ENCODE measurements at regions not wholly inside any gene's neighbourhood (a gene's known extent, or its start where the extent isn't known, plus 50 kb on each side); places are given as distances from the start of the nearest gene placed in this dataset.

GRCh38 chr3:72634128-72634527, 214.1 kb downstream of the SHQ1 start:
- Histone ChIP-seq H3K4me2 (no peak overlapping the region), H4K20me1 (replicated peaks; ENCODE audit: insufficient read depth) (no peaks in the 10 kb centered on the region), H3K9me2 (ENCODE audit: insufficient read depth) (no peaks in the 10 kb centered on the region), H3K36me3 (ENCODE audit: insufficient read depth) (no peaks in the 10 kb centered on the region), H3K4me3 (no peak overlapping the region), H3K27ac (ENCODE audit: low read depth) (no peak overlapping the region), H2AFZ (no peak overlapping the region), H3F3A (replicated peaks; ENCODE audit: low read depth) (no peaks in the 10 kb centered on the region), H3K4me1 (ENCODE audit: insufficient read depth) (no peaks in the 10 kb centered on the region), H3K27me3 (ENCODE audit: insufficient read depth) (no peaks in the 10 kb centered on the region), H3K79me2 (replicated peaks; ENCODE audit: insufficient read depth) (no peaks in the 10 kb centered on the region)
- H3K27ac Mint-ChIP-seq = no peak overlapping the region
- H3K27me3 Mint-ChIP-seq (ENCODE audit: insufficient read depth, low read depth, poor library complexity) = no peaks in the 10 kb centered on the region
- DNase-seq (ENCODE audit: low spot score) = no peak
- no peak overlapping the region for H3K4me3 Mint-ChIP-seq
- H3K36me3 Mint-ChIP-seq (ENCODE audit: low read depth) = no peaks in the 10 kb centered on the region
- no peaks in the 10 kb centered on the region; the same call in 2 of the 3 replicates for H3K9me3 Mint-ChIP-seq
- TF ChIP-seq EZH2phosphoT487 (IDR thresholded peaks at IDR 0.05; ENCODE audit: unreplicated experiment) = no peak
- TF ChIP-seq, protein P1, sequence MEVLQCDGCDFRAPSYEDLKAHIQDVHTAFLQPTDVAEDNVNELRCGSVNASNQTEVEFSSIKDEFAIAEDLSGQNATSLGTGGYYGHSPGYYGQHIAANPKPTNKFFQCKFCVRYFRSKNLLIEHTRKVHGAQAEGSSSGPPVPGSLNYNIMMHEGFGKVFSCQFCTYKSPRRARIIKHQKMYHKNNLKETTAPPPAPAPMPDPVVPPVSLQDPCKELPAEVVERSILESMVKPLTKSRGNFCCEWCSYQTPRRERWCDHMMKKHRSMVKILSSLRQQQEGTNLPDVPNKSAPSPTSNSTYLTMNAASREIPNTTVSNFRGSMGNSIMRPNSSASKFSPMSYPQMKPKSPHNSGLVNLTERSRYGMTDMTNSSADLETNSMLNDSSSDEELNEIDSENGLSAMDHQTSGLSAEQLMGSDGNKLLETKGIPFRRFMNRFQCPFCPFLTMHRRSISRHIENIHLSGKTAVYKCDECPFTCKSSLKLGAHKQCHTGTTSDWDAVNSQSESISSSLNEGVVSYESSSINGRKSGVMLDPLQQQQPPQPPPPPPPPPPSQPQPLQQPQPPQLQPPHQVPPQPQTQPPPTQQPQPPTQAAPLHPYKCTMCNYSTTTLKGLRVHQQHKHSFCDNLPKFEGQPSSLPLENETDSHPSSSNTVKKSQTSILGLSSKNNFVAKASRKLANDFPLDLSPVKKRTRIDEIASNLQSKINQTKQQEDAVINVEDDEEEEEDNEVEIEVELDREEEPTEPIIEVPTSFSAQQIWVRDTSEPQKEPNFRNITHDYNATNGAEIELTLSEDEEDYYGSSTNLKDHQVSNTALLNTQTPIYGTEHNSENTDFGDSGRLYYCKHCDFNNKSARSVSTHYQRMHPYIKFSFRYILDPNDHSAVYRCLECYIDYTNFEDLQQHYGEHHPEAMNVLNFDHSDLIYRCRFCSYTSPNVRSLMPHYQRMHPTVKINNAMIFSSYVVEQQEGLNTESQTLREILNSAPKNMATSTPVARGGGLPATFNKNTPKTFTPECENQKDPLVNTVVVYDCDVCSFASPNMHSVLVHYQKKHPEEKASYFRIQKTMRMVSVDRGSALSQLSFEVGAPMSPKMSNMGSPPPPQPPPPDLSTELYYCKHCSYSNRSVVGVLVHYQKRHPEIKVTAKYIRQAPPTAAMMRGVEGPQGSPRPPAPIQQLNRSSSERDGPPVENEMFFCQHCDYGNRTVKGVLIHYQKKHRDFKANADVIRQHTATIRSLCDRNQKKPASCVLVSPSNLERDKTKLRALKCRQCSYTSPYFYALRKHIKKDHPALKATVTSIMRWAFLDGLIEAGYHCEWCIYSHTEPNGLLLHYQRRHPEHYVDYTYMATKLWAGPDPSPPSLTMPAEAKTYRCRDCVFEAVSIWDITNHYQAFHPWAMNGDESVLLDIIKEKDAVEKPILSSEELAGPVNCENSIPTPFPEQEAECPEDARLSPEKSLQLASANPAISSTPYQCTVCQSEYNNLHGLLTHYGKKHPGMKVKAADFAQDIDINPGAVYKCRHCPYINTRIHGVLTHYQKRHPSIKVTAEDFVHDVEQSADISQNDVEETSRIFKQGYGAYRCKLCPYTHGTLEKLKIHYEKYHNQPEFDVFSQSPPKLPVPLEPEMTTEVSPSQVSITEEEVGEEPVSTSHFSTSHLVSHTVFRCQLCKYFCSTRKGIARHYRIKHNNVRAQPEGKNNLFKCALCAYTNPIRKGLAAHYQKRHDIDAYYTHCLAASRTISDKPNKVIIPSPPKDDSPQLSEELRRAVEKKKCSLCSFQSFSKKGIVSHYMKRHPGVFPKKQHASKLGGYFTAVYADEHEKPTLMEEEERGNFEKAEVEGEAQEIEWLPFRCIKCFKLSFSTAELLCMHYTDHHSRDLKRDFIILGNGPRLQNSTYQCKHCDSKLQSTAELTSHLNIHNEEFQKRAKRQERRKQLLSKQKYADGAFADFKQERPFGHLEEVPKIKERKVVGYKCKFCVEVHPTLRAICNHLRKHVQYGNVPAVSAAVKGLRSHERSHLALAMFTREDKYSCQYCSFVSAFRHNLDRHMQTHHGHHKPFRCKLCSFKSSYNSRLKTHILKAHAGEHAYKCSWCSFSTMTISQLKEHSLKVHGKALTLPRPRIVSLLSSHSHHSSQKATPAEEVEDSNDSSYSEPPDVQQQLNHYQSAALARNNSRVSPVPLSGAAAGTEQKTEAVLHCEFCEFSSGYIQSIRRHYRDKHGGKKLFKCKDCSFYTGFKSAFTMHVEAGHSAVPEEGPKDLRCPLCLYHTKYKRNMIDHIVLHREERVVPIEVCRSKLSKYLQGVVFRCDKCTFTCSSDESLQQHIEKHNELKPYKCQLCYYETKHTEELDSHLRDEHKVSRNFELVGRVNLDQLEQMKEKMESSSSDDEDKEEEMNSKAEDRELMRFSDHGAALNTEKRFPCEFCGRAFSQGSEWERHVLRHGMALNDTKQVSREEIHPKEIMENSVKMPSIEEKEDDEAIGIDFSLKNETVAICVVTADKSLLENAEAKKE (CRISPR knock-in tag; IDR thresholded peaks at IDR 0.05) = no peak
- TF ChIP-seq STAT1 (IDR thresholded peaks at IDR 0.05; ENCODE audit: unreplicated experiment) = no peak
- TF ChIP-seq ZNF331 (CRISPR knock-in tag; IDR thresholded peaks at IDR 0.05; ENCODE audit: low read depth) = no peak
- no peak for TF ChIP-seq JUNB (IDR thresholded peaks at IDR 0.05; ENCODE audit: unreplicated experiment)
- no peak for TF ChIP-seq ZNF114 (CRISPR knock-in tag; IDR thresholded peaks at IDR 0.05)
- TF ChIP-seq CTCF (conservative IDR thresholded peaks at IDR 0.05; ENCODE audit: low read depth in 2 of 2) = no peak
- no peak for TF ChIP-seq REST (IDR thresholded peaks at IDR 0.05; ENCODE audit: unreplicated experiment)
- no peak for TF ChIP-seq EZH2 (IDR thresholded peaks at IDR 0.05; ENCODE audit: low read depth, unreplicated experiment)
- no peak for TF ChIP-seq NANOG (IDR thresholded peaks at IDR 0.05; ENCODE audit: borderline replicate concordance)
- TF ChIP-seq CREB1 (CRISPR knock-in tag; IDR thresholded peaks at IDR 0.05; ENCODE audit: low read depth) = no peak
- TF ChIP-seq, protein P2, sequence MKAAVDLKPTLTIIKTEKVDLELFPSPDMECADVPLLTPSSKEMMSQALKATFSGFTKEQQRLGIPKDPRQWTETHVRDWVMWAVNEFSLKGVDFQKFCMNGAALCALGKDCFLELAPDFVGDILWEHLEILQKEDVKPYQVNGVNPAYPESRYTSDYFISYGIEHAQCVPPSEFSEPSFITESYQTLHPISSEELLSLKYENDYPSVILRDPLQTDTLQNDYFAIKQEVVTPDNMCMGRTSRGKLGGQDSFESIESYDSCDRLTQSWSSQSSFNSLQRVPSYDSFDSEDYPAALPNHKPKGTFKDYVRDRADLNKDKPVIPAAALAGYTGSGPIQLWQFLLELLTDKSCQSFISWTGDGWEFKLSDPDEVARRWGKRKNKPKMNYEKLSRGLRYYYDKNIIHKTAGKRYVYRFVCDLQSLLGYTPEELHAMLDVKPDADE (IDR thresholded peaks at IDR 0.05) = no peak
- TF ChIP-seq POLR2AphosphoS5 (IDR thresholded peaks at IDR 0.05; ENCODE audit: low read depth) = no peak
- H3K4me1 Mint-ChIP-seq = no peaks in the 10 kb centered on the region; the same call in 2 of the 3 replicates
- no peak for ATAC-seq
